ENCODE measurements at regions not wholly inside any gene's neighbourhood (a gene's known extent, or its start where the extent isn't known, plus 50 kb on each side); places are given as distances from the start of the nearest gene placed in this dataset.

GRCh38 chr6:147906361-147906760, 397.9 kb downstream of the SAMD5 start:
- DNase-seq (no peak), ATAC-seq (ENCODE audit: low read depth) (no peak)
- no peak for TF ChIP-seq CTCF (IDR thresholded peaks at IDR 0.05)
- intact Hi-C loops (cut with micrococcal nuclease): no loop called here
- H3K9me3 Mint-ChIP-seq: no peaks in the 10 kb centered on the region
- no peaks in the 10 kb centered on the region for H3K36me3 Mint-ChIP-seq (ENCODE audit: low read depth)
- no peak overlapping the region for H3K4me3 Mint-ChIP-seq
- H3K27ac Mint-ChIP-seq: no peak overlapping the region
- H3K4me1 Mint-ChIP-seq: no peaks in the 10 kb centered on the region
- no peaks in the 10 kb centered on the region for H3K27me3 Mint-ChIP-seq
- ChIA-PET POLR2A (no interaction called here), CTCF (no interaction called here)

GRCh38 chr6:147909640-147910039, 401.1 kb downstream of the SAMD5 start:
- ChIA-PET POLR2A (no interaction called here), CTCF (no interaction called here)
- Mint-ChIP-seq H3K9me3 (no peaks in the 10 kb centered on the region), H3K36me3 (ENCODE audit: low read depth) (no peaks in the 10 kb centered on the region), H3K27me3 (no peaks in the 10 kb centered on the region), H3K4me1 (no peaks in the 10 kb centered on the region), H3K4me3 (no peak overlapping the region), H3K27ac (no peak overlapping the region)
- ATAC-seq (ENCODE audit: low read depth) (no peak), DNase-seq (no peak)
- TF ChIP-seq CTCF (IDR thresholded peaks at IDR 0.05): no peak
- intact Hi-C loops (cut with micrococcal nuclease): no loop called here

- no peak for DNase-seq
- no peaks in the 10 kb centered on the region for H3K36me3 Mint-ChIP-seq (ENCODE audit: low read depth)
- no peak for TF ChIP-seq CTCF (IDR thresholded peaks at IDR 0.05)
- intact Hi-C loops (cut with micrococcal nuclease): no loop called here
- no peak overlapping the region for H3K27ac Mint-ChIP-seq
- H3K4me1 Mint-ChIP-seq: no peaks in the 10 kb centered on the region
- H3K4me3 Mint-ChIP-seq: no peak overlapping the region
- peaks cover 2% of the 10 kb centered on the region for H3K9me3 Mint-ChIP-seq
- CTCF ChIA-PET: no interaction called here
- POLR2A ChIA-PET: no interaction called here
- no peaks in the 10 kb centered on the region for H3K27me3 Mint-ChIP-seq
- no peak for ATAC-seq (ENCODE audit: low read depth)
Observed at GRCh38 chr6:147910281-147910680, 401.8 kb downstream of the SAMD5 start.

- Mint-ChIP-seq H3K4me3 (no peak overlapping the region), H3K27ac (no peak overlapping the region), H3K36me3 (ENCODE audit: low read depth) (no peaks in the 10 kb centered on the region), H3K4me1 (no peaks in the 10 kb centered on the region), H3K27me3 (no peaks in the 10 kb centered on the region), H3K9me3 (peaks cover 2% of the 10 kb centered on the region)
- CTCF ChIA-PET: no interaction called here
- no peak for TF ChIP-seq CTCF (IDR thresholded peaks at IDR 0.05)
- DNase-seq (no peak), ATAC-seq (ENCODE audit: low read depth) (no peak)
- intact Hi-C loops (cut with micrococcal nuclease): no loop called here
- POLR2A ChIA-PET: no interaction called here
Observed at GRCh38 chr6:147911057-147911456, 402.6 kb downstream of the SAMD5 start.

GRCh38 chr6:147911686-147912085, 403.2 kb downstream of the SAMD5 start:
- DNase-seq (no peak), ATAC-seq (ENCODE audit: low read depth) (no peak)
- ChIA-PET CTCF (no interaction called here), POLR2A (no interaction called here)
- intact Hi-C loops (cut with micrococcal nuclease): no loop called here
- Mint-ChIP-seq H3K9me3 (peaks cover 2% of the 10 kb centered on the region), H3K27me3 (no peaks in the 10 kb centered on the region), H3K4me1 (no peaks in the 10 kb centered on the region), H3K27ac (no peak overlapping the region), H3K4me3 (no peak overlapping the region), H3K36me3 (ENCODE audit: low read depth) (no peaks in the 10 kb centered on the region)
- no peak for TF ChIP-seq CTCF (IDR thresholded peaks at IDR 0.05)
